ENCODE measurements at regions not wholly inside any gene's neighbourhood (a gene's known extent, or its start where the extent isn't known, plus 50 kb on each side); places are given as distances from the start of the nearest gene placed in this dataset.

- no peak for TF ChIP-seq CTCF (IDR thresholded peaks at IDR 0.05; ENCODE audit: low read depth, low read length)
- DNase-seq (ENCODE audit: extremely low read depth, low read depth), result no peak
Measured at GRCh38 chr16:5768445-5768844, 670.9 kb upstream of the EEF2KMT start.

GRCh38 chr16:5763176-5763575, 665.6 kb upstream of the EEF2KMT start:
- no peak for TF ChIP-seq CTCF (IDR thresholded peaks at IDR 0.05; ENCODE audit: low read depth, low read length)
- no peak for DNase-seq (ENCODE audit: extremely low read depth, low read depth)

GRCh38 chr16:5762362-5762761, 664.8 kb upstream of the EEF2KMT start:
- DNase-seq (ENCODE audit: extremely low read depth, low read depth), result no peak
- TF ChIP-seq CTCF (IDR thresholded peaks at IDR 0.05; ENCODE audit: low read depth, low read length), result no peak

- DNase-seq (ENCODE audit: extremely low read depth, low read depth), result no peak
- TF ChIP-seq CTCF (IDR thresholded peaks at IDR 0.05; ENCODE audit: low read depth, low read length), result no peak
Measured at GRCh38 chr16:5761592-5761991, 664.0 kb upstream of the EEF2KMT start.

GRCh38 chr16:5758281-5758680, 660.7 kb upstream of the EEF2KMT start:
- DNase-seq (ENCODE audit: extremely low read depth, low read depth), result no peak
- no peak for TF ChIP-seq CTCF (IDR thresholded peaks at IDR 0.05; ENCODE audit: low read depth, low read length)

- DNase-seq (ENCODE audit: extremely low read depth, low read depth), result no peak
- no peak for TF ChIP-seq CTCF (IDR thresholded peaks at IDR 0.05; ENCODE audit: low read depth, low read length)
Measured at GRCh38 chr16:5756969-5757368, 659.4 kb upstream of the EEF2KMT start.

GRCh38 chr16:5753381-5753780, 655.8 kb upstream of the EEF2KMT start:
- DNase-seq (ENCODE audit: extremely low read depth, low read depth), result no peak
- TF ChIP-seq CTCF (IDR thresholded peaks at IDR 0.05; ENCODE audit: low read depth, low read length), result no peak
